GM18858 (cell line): ENCODE measurements at regions not wholly inside any gene's neighbourhood (a gene's known extent, or its start where the extent isn't known, plus 50 kb on each side); places are given as distances from the start of the nearest gene placed in this dataset.
A peak's percentile ranks its signal among the peaks of the same experiment; 100 is the strongest.

Experiments
- ATAC-seq: cut with Tn5 transposase; IDR thresholded peaks from one replicate; pipeline ENCODE4 v1.9.1; 2021; ENCODE audit not compliant: unreplicated experiment

DNA sequence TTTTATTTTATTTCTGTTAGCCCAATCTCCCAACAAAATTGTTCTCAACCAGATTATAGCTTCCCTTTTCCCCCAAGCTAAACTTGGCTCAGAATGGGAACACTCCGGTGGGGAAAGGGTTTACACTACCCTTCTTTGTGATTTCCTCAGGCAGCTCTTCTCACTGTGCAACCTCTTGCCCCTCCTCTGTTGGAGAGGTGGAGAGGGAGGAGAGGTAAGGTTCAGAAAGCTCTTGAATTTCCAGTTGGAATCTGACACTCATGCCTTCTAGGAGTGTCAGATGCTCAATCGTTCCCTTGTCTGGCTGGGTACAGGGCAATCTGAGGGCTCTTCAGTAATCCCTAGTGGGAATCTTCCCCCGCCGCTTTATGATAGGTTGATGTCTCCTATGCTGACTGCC lies 486.1 kb upstream of the KLF12 start:
- no peak for ATAC-seq

DNA sequence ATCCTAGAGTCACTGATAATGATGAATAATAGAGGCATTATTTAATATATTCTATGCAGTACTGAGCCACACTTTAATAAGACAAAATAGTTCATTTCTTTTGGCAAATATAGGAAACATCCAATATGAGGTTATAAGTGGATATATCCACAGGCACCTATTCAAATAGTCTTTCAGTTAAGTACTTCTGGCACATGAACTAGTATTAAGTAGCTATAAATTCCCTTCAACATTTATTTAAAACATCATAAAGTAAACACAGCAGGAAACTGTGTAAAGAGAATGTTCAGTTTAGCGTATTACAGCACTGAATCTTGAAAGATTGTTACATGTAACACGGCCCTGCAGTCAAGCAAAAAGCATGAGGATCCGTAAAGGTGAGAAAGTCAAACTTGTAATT lies 463.3 kb upstream of the KLF12 start:
- ATAC-seq, result no peak

- no peak for ATAC-seq
These were observed 462.5 kb upstream of the KLF12 start for GRCh38 chr13:74596691-74597090.

- no peak for ATAC-seq
These were observed 459.5 kb upstream of the KLF12 start for GRCh38 chr13:74593688-74594087.

GRCh38 chr13:74586847-74587246 lies 452.6 kb upstream of the KLF12 start:
- no peak for ATAC-seq

DNA sequence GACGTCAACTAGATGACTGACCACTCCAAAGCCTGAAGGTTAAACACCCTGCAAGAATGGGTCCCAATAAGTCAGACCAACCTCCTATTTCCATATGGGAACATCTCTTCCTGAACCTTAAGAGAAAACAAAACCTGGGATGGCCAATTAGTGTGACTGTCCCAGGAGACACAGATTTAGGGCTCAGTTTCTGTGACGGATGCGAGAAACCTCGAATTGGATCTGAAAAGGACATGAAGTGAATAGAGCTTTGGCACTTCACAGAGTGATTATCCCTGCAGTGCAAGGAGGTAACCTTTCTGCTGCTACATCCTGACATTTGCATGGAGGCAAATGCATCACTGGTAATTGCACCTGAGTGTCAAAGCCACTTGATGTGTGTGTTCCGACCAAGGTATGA lies 442.2 kb upstream of the KLF12 start:
- no peak for ATAC-seq

- ATAC-seq, result no peak
These were observed 441.5 kb upstream of the KLF12 start for GRCh38 chr13:74575729-74576125.

- ATAC-seq, result no peak
These were observed 440.9 kb upstream of the KLF12 start for GRCh38 chr13:74574964-74575728.

DNA sequence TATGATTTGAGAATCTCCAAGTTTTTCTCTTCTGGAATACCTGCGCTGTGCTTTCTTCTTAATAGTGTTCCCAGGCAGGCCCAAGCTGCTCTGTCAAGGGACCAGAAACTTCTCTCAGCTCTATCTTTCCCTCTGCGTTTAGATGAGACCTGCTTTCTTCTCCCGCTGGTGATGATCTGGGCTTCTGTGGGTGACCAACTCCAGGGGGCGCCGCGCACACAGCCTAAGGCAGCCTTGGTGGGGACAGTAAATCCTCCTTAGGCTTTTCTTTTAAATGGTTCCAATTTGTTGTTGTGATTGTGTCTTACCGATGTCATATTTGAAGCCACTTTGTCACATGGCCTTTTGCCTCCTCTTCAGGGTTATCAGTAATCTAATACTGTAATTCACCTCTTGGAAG lies 439.4 kb upstream of the KLF12 start:
- ATAC-seq, result no peak

GRCh38 chr13:74571811-74572210 lies 437.6 kb upstream of the KLF12 start:
- no peak for ATAC-seq

DNA sequence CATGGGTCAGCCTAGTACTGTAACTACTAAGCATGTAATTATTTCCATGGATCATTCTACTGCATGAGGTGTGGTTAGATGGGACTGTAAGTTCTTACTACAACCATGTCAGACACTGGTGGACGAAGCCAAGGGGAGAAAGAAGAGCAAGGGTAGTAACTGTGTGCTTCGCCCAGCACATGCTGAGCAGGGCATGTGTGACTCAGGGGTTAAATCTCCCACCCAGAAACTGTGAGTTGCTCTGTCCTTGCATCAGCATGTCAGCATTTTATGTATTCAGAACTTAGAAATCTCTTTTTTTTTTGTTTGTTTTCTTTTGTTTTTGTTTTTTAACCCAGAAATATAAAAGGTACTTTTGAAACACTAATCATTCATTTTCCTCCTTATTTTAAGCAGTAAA lies 436.6 kb upstream of the KLF12 start:
- ATAC-seq, result no peak

GRCh38 chr13:74570046-74570445 lies 435.8 kb upstream of the KLF12 start:
- no peak for ATAC-seq

- ATAC-seq, result no peak
These were observed 435.0 kb upstream of the KLF12 start for GRCh38 chr13:74569251-74569650.

GRCh38 chr13:74567485-74567884 lies 433.3 kb upstream of the KLF12 start:
- no peak for ATAC-seq

GRCh38 chr13:74562381-74562780 lies 428.2 kb upstream of the KLF12 start:
- no peak for ATAC-seq

- ATAC-seq, result no peak
These were observed 427.0 kb upstream of the KLF12 start for GRCh38 chr13:74561155-74561554.

- ATAC-seq, result peak; percentile 90
These were observed 426.1 kb upstream of the KLF12 start for GRCh38 chr13:74560325-74560724.

GRCh38 chr13:74557870-74558269 lies 423.7 kb upstream of the KLF12 start:
- no peak for ATAC-seq

- ATAC-seq, result no peak
These were observed 421.6 kb upstream of the KLF12 start for GRCh38 chr13:74555651-74556420.

- no peak for ATAC-seq
These were observed 421.0 kb upstream of the KLF12 start for GRCh38 chr13:74555276-74555625.

GRCh38 chr13:74554569-74555275 lies 420.5 kb upstream of the KLF12 start:
- ATAC-seq, result no peak

GRCh38 chr13:74550039-74550438 lies 415.8 kb upstream of the KLF12 start:
- ATAC-seq, result no peak
